OCI-LY3 (cell line): ENCODE measurements at regions not wholly inside any gene's neighbourhood (a gene's known extent, or its start where the extent isn't known, plus 50 kb on each side); places are given as distances from the start of the nearest gene placed in this dataset.

Experiments
- H2AFZ ChIP-seq: fragments of 200-600, 300-600 bp; shearing (Covaris generic); 2 replicates; pipeline ENCODE4 v1.6.0; 2014; ENCODE audit warnings: antibody characterized with exemption, low read depth, low read length
- H3K27ac ChIP-seq: fragments of 200-600, 300-600 bp; sonication (generic); 2 replicates; pipeline ENCODE4 v1.5.1; 2014; ENCODE audit warnings: mild to moderate bottlenecking, low read length, moderate library complexity, mixed read lengths
- H3K27me3 ChIP-seq: fragments of 200-600, 300-600 bp; sonication (generic); 2 replicates; pipeline ENCODE4 v1.6.1; 2014; ENCODE audit warnings: low read depth, low read length, mixed read lengths
- H3K36me3 ChIP-seq: fragments of 200-600, 300-600 bp; sonication (generic); replicated peaks from 2 replicates; pipeline ENCODE3; 2014; ENCODE audit warnings: low read depth, low read length, mixed read lengths
- H3K4me1 ChIP-seq: fragments of 300-600, 200-600 bp; sonication (generic); 2 replicates; pipeline ENCODE4 v1.6.1; 2014; ENCODE audit warnings: low read length, mixed read lengths
- H3K4me2 ChIP-seq: fragments of 200-600, 300-600 bp; sonication (generic); 2 replicates; pipeline ENCODE4 v1.6.1; 2014; ENCODE audit warnings: low read length, mixed read lengths
- H3K4me3 ChIP-seq: fragments of 300-600, 200-600 bp; sonication (generic); 2 replicates; pipeline ENCODE4 v1.5.1; 2014; ENCODE audit warnings: antibody characterized with exemption, mild to moderate bottlenecking, low read length, moderate library complexity
- H3K79me2 ChIP-seq: fragments of 300-600, 200-600 bp; shearing (Covaris generic); 2 replicates; pipeline ENCODE4 v1.6.1; 2014; ENCODE audit warnings: mild to moderate bottlenecking, low read length, mixed read lengths
- H3K9ac ChIP-seq: fragments of 300-600, 200-600 bp; shearing (Covaris generic); 2 replicates; pipeline ENCODE4 v1.6.0; 2014; ENCODE audit warnings: mild to moderate bottlenecking, low read length, moderate library complexity
- H3K9me3 ChIP-seq: fragments of 200-600, 300-600 bp; shearing (Covaris generic); 2 replicates; pipeline ENCODE4 v1.6.1; 2014; ENCODE audit warnings: low read length, mixed read lengths; ENCODE audit not compliant: insufficient read depth
- H4K20me1 ChIP-seq: fragments of 200-600, 300-600 bp; sonication (generic); 2 replicates; pipeline ENCODE4 v1.6.1; 2016; ENCODE audit warnings: low read length, mixed read lengths; ENCODE audit not compliant: insufficient read depth
- CTCF ChIP-seq: fragments of 200-600, 300-600 bp; sonication (generic); IDR thresholded peaks from 2 replicates; pipeline ENCODE4 v1.5.1; 2014; ENCODE audit warnings: antibody characterized with exemption, low read length, low read depth
- EZH2phosphoT487 ChIP-seq: fragments of 200-600 bp; shearing (Covaris generic); IDR thresholded peaks from 2 replicates; pipeline ENCODE4 v1.6.1; 2018; ENCODE audit warnings: antibody characterized with exemption, mixed run types, low read depth

- no peak overlapping the region for H3K9ac ChIP-seq
- H3K4me2 ChIP-seq, result no peak overlapping the region
- H4K20me1 ChIP-seq, result no peaks in the 10 kb centered on the region
- no peaks in the 10 kb centered on the region for H3K27me3 ChIP-seq
- H2AFZ ChIP-seq, result no peak overlapping the region
- no peaks in the 10 kb centered on the region for H3K79me2 ChIP-seq
- peaks cover 8% of the 10 kb centered on the region; the same call in 1 of the 2 replicates for H3K4me1 ChIP-seq
- no peak for TF ChIP-seq EZH2phosphoT487
- TF ChIP-seq CTCF, result no peak
- H3K4me3 ChIP-seq, result no peak overlapping the region
- no peak overlapping the region for H3K27ac ChIP-seq
- H3K36me3 ChIP-seq, result no peaks in the 10 kb centered on the region
- no peaks in the 10 kb centered on the region for H3K9me3 ChIP-seq
Measured at GRCh38 chr6:154648888-154649205, 84.4 kb upstream of the SCAF8 start.

- Histone ChIP-seq H3K27ac (no peak overlapping the region), H4K20me1 (no peaks in the 10 kb centered on the region), H3K79me2 (no peaks in the 10 kb centered on the region), H3K36me3 (no peaks in the 10 kb centered on the region), H3K9me3 (no peaks in the 10 kb centered on the region), H3K4me3 (no peak overlapping the region), H3K9ac (no peak overlapping the region), H3K4me2 (no peak overlapping the region), H2AFZ (no peak overlapping the region), H3K27me3 (no peaks in the 10 kb centered on the region), H3K4me1 (peaks cover 8% of the 10 kb centered on the region; the same call in 1 of the 2 replicates)
- TF ChIP-seq CTCF, result no peak
Measured at GRCh38 chr6:154649721-154650120, 83.5 kb upstream of the SCAF8 start.

GRCh38 chr6:154650351-154650750 is 82.9 kb upstream of the SCAF8 start:
- H3K9me3 ChIP-seq, result no peaks in the 10 kb centered on the region
- no peak overlapping the region for H3K9ac ChIP-seq
- H2AFZ ChIP-seq, result no peak overlapping the region
- no peak for TF ChIP-seq EZH2phosphoT487
- H3K27ac ChIP-seq, result no peak overlapping the region
- H3K27me3 ChIP-seq, result no peaks in the 10 kb centered on the region
- H3K4me3 ChIP-seq, result no peak overlapping the region
- no peaks in the 10 kb centered on the region for H3K79me2 ChIP-seq
- no peaks in the 10 kb centered on the region for H3K36me3 ChIP-seq
- H3K4me1 ChIP-seq, result peaks cover 8% of the 10 kb centered on the region; the same call in 1 of the 2 replicates
- H4K20me1 ChIP-seq, result no peaks in the 10 kb centered on the region
- no peak overlapping the region for H3K4me2 ChIP-seq

- H3K27me3 ChIP-seq, result no peaks in the 10 kb centered on the region
Measured at GRCh38 chr6:154651656-154652055, 81.6 kb upstream of the SCAF8 start.

More at GRCh38 chr6:154651656-154652055, 81.6 kb upstream of the SCAF8 start:
- Histone ChIP-seq H2AFZ (no peak overlapping the region), H4K20me1 (no peaks in the 10 kb centered on the region), H3K4me1 (peaks cover 6% of the 10 kb centered on the region; the same call in 1 of the 2 replicates), H3K36me3 (no peaks in the 10 kb centered on the region), H3K79me2 (no peaks in the 10 kb centered on the region), H3K4me3 (no peak overlapping the region), H3K27ac (no peak overlapping the region), H3K4me2 (no peak overlapping the region), H3K9ac (no peak overlapping the region), H3K9me3 (no peaks in the 10 kb centered on the region)
- TF ChIP-seq EZH2phosphoT487, result no peak
- no peak for TF ChIP-seq CTCF
